Occipital lobe (tissue), 1 donor: ENCODE measurements at regions not wholly inside any gene's neighbourhood (a gene's known extent, or its start where the extent isn't known, plus 50 kb on each side); places are given as distances from the start of the nearest gene placed in this dataset.

Experiments
- DNase-seq: peaks from one replicate; lab custom pipeline; 2025; lab: John Stamatoyannopoulos, UW

GRCh38 chr18:75618146-75618545, 190.6 kb upstream of the SMIM21 start:
- no peak for DNase-seq

GRCh38 chr18:75612456-75612855, 185.0 kb upstream of the SMIM21 start:
- DNase-seq: no peak

GRCh38 chr18:75607701-75608100, 180.2 kb upstream of the SMIM21 start:
- DNase-seq: no peak

GRCh38 chr18:75592527-75592926, 165.0 kb upstream of the SMIM21 start:
- DNase-seq: no peak

GRCh38 chr18:75588412-75588811, 160.9 kb upstream of the SMIM21 start:
- DNase-seq: no peak

- no peak for DNase-seq
These were observed 159.6 kb upstream of the SMIM21 start for GRCh38 chr18:75587131-75587530.

GRCh38 chr18:75586130-75586889, 158.8 kb upstream of the SMIM21 start:
- no peak for DNase-seq

GRCh38 chr18:75582940-75583339, 155.4 kb upstream of the SMIM21 start:
- no peak for DNase-seq

- no peak for DNase-seq
These were observed 154.9 kb upstream of the SMIM21 start for GRCh38 chr18:75582406-75582821.

GRCh38 chr18:75581336-75582131, 154.0 kb upstream of the SMIM21 start:
- DNase-seq: no peak

GRCh38 chr18:75574187-75574586, 146.7 kb upstream of the SMIM21 start:
- DNase-seq: no peak

- DNase-seq: no peak
These were observed 135.6 kb upstream of the SMIM21 start for GRCh38 chr18:75563150-75563549.

- no peak for DNase-seq
These were observed 134.7 kb upstream of the SMIM21 start for GRCh38 chr18:75562216-75562615.

- DNase-seq: no peak
These were observed 131.3 kb upstream of the SMIM21 start for GRCh38 chr18:75558790-75559189.

- DNase-seq: no peak
These were observed 129.3 kb upstream of the SMIM21 start for GRCh38 chr18:75556841-75557240.

- DNase-seq: no peak
These were observed 127.2 kb upstream of the SMIM21 start for GRCh38 chr18:75554644-75555185.

GRCh38 chr18:75554176-75554575, 126.7 kb upstream of the SMIM21 start:
- no peak for DNase-seq

- no peak for DNase-seq
These were observed 125.5 kb upstream of the SMIM21 start for GRCh38 chr18:75553021-75553420.

- DNase-seq: no peak
These were observed 123.6 kb upstream of the SMIM21 start for GRCh38 chr18:75551071-75551470.

- DNase-seq: no peak
These were observed 120.9 kb upstream of the SMIM21 start for GRCh38 chr18:75548353-75548905.

- DNase-seq: no peak
These were observed 119.5 kb upstream of the SMIM21 start for GRCh38 chr18:75546964-75547363.

- no peak for DNase-seq
These were observed 117.7 kb upstream of the SMIM21 start for GRCh38 chr18:75545189-75545588.
